ENCODE measurements at regions not wholly inside any gene's neighbourhood (a gene's known extent, or its start where the extent isn't known, plus 50 kb on each side); places are given as distances from the start of the nearest gene placed in this dataset.
"Not testable (repeated sequence)": the region's sequence is repeated elsewhere in the genome, so short reads cannot be mapped to it uniquely, and the experiment has no call there.

GRCh38 chr20:30569867-30570266 lies 687.6 kb upstream of the DEFB115 start:
- not testable (repeated sequence) for TF ChIP-seq CTCF (IDR thresholded peaks at IDR 0.05 in 4 of 5, conservative IDR thresholded peaks at IDR 0.05 in 1 of 5); POLR2A (IDR thresholded peaks at IDR 0.05)

All from gastrocnemius medialis (tissue), 4 donors.